ENCODE measurements at regions not wholly inside any gene's neighbourhood (a gene's known extent, or its start where the extent isn't known, plus 50 kb on each side); places are given as distances from the start of the nearest gene placed in this dataset.

- no peak overlapping the region for H3K4me3 ChIP-seq (replicated peaks in 1 of 2; ENCODE audit: low read depth in 1 of 2, low read length in 2 of 2)
- DNase-seq (ENCODE audit: low read depth, low spot score) (no peak), ATAC-seq (no peak)
- ChIA-PET POLR2A (no interaction called here), RAD21 (ENCODE audit: low non-redundant PET in 1 of 2, low total read pairs in 2 of 2, uncharacterized antibody in 2 of 2, unreplicated experiment in 2 of 2) (no interaction called here), CTCF (no interaction called here)
- H3K9me3 ChIP-seq (ENCODE audit: control insufficient read depth in 1 of 2, insufficient read depth in 1 of 2, low read depth in 1 of 2, low read length in 2 of 2): no peaks in the 10 kb centered on the region
- H3K9ac ChIP-seq (ENCODE audit: low read length): no peak overlapping the region
- H3K79me2 ChIP-seq (ENCODE audit: insufficient read depth, low read length): no peaks in the 10 kb centered on the region
- H3K4me1 ChIP-seq (ENCODE audit: control insufficient read depth in 1 of 2, insufficient read depth in 2 of 2, low read length in 2 of 2): no peaks in the 10 kb centered on the region
- no peaks in the 10 kb centered on the region for H3K9me2 ChIP-seq (ENCODE audit: insufficient read depth)
- no peak overlapping the region for H2AFZ ChIP-seq (ENCODE audit: low read depth, low read length, poor library complexity, severe bottlenecking)
- H3K36me3 ChIP-seq (ENCODE audit: control insufficient read depth in 1 of 2, insufficient read depth in 2 of 2, low read length in 2 of 2): no peaks in the 10 kb centered on the region
- H4K20me1 ChIP-seq (ENCODE audit: insufficient read depth): no peaks in the 10 kb centered on the region
- H3K27me3 ChIP-seq (ENCODE audit: insufficient read depth, low read length): no peaks in the 10 kb centered on the region
- BruUV-seq (replicated peaks): no TSS peak
- H3K27ac ChIP-seq (ENCODE audit: low read depth, low read length): no peak overlapping the region
- H3K4me2 ChIP-seq (ENCODE audit: low read length): no peak overlapping the region
- no peak for TF ChIP-seq REST (IDR thresholded peaks at IDR 0.05; ENCODE audit: low read depth)
- intact Hi-C loops (cut with micrococcal nuclease): no loop called here
These were observed 193.5 kb upstream of the RFX3 start for GRCh38 chr9:3719286-3719685.

GRCh38 chr9:3716415-3716814 is 190.6 kb upstream of the RFX3 start:
- no peaks in the 10 kb centered on the region for H3K9me2 ChIP-seq (ENCODE audit: insufficient read depth)
- TF ChIP-seq ZNF274 (IDR thresholded peaks at IDR 0.05; ENCODE audit: low read depth, low read length) (no peak), REST (IDR thresholded peaks at IDR 0.05; ENCODE audit: low read depth) (peak; percentile 35), EZH2 (IDR thresholded peaks at IDR 0.05) (no peak), EGR1 (IDR thresholded peaks at IDR 0.05; ENCODE audit: low read depth) (no peak)
- intact Hi-C loops (cut with micrococcal nuclease): no loop called here
- ChIA-PET CTCF (no interaction called here), POLR2A (no interaction called here), RAD21 (ENCODE audit: low non-redundant PET in 1 of 2, low total read pairs in 2 of 2, uncharacterized antibody in 2 of 2, unreplicated experiment in 2 of 2) (no interaction called here)
- ATAC-seq (no peak), DNase-seq (ENCODE audit: low read depth, low spot score) (no peak)
- H3K9me3 ChIP-seq (ENCODE audit: control insufficient read depth in 1 of 2, insufficient read depth in 1 of 2, low read depth in 1 of 2, low read length in 2 of 2): no peaks in the 10 kb centered on the region
- no peak overlapping the region for H2AFZ ChIP-seq (ENCODE audit: low read depth, low read length, poor library complexity, severe bottlenecking)
- no peaks in the 10 kb centered on the region for H3K27me3 ChIP-seq (ENCODE audit: insufficient read depth, low read length)
- H3K27ac ChIP-seq (ENCODE audit: low read depth, low read length): no peak overlapping the region
- H3K36me3 ChIP-seq (ENCODE audit: control insufficient read depth in 1 of 2, insufficient read depth in 2 of 2, low read length in 2 of 2): no peaks in the 10 kb centered on the region
- BruUV-seq (replicated peaks): no TSS peak
- H3K4me1 ChIP-seq (ENCODE audit: control insufficient read depth in 1 of 2, insufficient read depth in 2 of 2, low read length in 2 of 2): no peaks in the 10 kb centered on the region
- H4K20me1 ChIP-seq (ENCODE audit: insufficient read depth): no peaks in the 10 kb centered on the region
- no peak overlapping the region for H3K4me3 ChIP-seq (replicated peaks in 1 of 2; ENCODE audit: low read depth in 1 of 2, low read length in 2 of 2)
- no peak overlapping the region for H3K4me2 ChIP-seq (ENCODE audit: low read length)
- H3K9ac ChIP-seq (ENCODE audit: low read length): no peak overlapping the region
- H3K79me2 ChIP-seq (ENCODE audit: insufficient read depth, low read length): no peaks in the 10 kb centered on the region
